AG10803 (cell line): ENCODE measurements at regions not wholly inside any gene's neighbourhood (a gene's known extent, or its start where the extent isn't known, plus 50 kb on each side); places are given as distances from the start of the nearest gene placed in this dataset.
"Not testable (repeated sequence)": the region's sequence is repeated elsewhere in the genome, so short reads cannot be mapped to it uniquely, and the experiment has no call there.

ENCODE experiments used
- DNase-seq: peaks from one replicate; pipeline ENCODE4 v3.0.0; 2010; ENCODE audit warnings: low read depth
- H3K4me3 ChIP-seq: 2 replicates; pipeline ENCODE4 v1.5.1; 2011; ENCODE audit warnings: mild to moderate bottlenecking, low read length, control low read depth
- TF ChIP-seq, protein P1 (sequence below): conservative IDR thresholded peaks from 2 replicates; pipeline ENCODE4 v1.5.1; 2011; ENCODE audit warnings: mild to moderate bottlenecking, low read length, control low read depth, inconsistent platforms

GRCh38 chr6:27651371-27651732 is 178.4 kb upstream of the ZNF184 start:
- H3K4me3 ChIP-seq, result no peak overlapping the region
- TF ChIP-seq, protein P1, sequence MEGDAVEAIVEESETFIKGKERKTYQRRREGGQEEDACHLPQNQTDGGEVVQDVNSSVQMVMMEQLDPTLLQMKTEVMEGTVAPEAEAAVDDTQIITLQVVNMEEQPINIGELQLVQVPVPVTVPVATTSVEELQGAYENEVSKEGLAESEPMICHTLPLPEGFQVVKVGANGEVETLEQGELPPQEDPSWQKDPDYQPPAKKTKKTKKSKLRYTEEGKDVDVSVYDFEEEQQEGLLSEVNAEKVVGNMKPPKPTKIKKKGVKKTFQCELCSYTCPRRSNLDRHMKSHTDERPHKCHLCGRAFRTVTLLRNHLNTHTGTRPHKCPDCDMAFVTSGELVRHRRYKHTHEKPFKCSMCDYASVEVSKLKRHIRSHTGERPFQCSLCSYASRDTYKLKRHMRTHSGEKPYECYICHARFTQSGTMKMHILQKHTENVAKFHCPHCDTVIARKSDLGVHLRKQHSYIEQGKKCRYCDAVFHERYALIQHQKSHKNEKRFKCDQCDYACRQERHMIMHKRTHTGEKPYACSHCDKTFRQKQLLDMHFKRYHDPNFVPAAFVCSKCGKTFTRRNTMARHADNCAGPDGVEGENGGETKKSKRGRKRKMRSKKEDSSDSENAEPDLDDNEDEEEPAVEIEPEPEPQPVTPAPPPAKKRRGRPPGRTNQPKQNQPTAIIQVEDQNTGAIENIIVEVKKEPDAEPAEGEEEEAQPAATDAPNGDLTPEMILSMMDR, result no peak
- no peak for DNase-seq

DNA sequence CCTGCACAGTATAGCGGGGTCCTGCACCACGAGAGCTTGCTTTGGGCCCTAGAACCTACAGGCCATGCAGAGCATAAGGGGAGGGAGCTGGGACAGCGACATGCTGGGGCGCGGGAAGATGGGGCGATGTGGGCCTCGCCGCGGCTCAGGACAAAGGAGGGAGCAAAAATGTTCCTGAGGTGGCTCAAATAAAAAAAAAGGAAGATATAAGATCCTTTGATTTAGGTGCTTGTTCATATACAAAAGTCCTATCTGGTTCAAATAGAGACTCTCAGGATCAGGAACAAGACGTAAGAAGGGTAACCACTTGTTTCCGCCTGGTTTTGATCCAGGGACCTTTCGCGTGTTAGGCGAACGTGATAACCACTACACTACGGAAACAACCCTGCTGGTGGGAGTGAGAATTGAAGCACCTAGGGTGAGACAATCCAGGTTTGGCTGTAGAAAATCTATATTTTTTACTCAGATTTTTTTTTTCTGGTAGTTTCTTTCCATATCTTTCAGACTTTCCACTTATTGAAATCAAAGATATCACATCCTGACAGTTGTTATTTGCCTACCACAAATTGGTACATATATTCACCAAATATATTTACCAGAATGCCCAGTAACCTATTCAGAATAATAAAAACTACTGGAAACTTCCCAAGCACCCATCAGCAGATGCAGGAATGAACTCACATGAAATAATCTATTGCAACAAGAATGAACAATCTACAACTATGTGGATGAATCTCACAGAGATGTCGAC is 177.9 kb upstream of the ZNF184 start:
- no peak for DNase-seq
- no peak overlapping the region for H3K4me3 ChIP-seq
- TF ChIP-seq, protein P1, result no peak

- TF ChIP-seq, protein P1, result no peak
- DNase-seq, result no peak
Observed at GRCh38 chr6:27644528-27644927, 171.6 kb upstream of the ZNF184 start.

DNA sequence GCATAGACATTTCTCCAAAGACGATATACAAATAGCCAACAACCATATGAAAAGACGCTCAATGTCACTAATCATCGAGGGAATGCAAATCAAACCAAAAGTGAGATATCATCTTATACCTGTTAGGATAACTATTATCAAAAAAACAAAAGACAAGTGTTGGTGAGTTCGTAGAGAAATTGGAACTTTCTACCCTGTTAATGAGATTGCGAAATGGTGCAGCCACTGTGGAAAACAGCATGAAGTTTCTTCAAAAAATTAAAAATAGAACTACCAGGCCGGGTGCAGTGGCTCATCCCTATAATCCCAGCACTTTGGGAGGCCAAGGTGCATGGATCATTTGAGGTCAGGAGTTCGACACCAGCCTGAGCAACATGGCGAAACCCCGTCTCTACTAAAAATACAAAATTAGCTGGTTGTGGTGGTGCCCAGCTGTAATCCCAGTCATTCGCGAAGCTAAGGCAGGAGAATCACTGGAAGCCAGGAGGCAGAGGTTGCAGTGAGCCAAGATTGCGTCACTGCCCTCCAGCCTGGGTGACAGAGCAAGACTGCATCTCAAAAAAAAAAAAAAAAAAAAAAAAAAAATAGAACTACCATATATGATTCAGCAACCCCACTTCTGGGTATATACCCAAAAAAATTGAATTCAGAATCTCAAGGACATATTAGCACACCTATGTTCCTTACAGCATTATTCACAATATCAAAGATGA is 170.0 kb upstream of the ZNF184 start:
- DNase-seq, result no peak
- H3K4me3 ChIP-seq, result no peak overlapping the region
- TF ChIP-seq, protein P1, result no peak

More at GRCh38 chr6:27644528-27644927, 171.6 kb upstream of the ZNF184 start:
- no peak overlapping the region for H3K4me3 ChIP-seq

- DNase-seq, H3K4me3 ChIP-seq: not testable (repeated sequence)
Observed at GRCh38 chr6:27635886-27636285, 163.0 kb upstream of the ZNF184 start.

DNA sequence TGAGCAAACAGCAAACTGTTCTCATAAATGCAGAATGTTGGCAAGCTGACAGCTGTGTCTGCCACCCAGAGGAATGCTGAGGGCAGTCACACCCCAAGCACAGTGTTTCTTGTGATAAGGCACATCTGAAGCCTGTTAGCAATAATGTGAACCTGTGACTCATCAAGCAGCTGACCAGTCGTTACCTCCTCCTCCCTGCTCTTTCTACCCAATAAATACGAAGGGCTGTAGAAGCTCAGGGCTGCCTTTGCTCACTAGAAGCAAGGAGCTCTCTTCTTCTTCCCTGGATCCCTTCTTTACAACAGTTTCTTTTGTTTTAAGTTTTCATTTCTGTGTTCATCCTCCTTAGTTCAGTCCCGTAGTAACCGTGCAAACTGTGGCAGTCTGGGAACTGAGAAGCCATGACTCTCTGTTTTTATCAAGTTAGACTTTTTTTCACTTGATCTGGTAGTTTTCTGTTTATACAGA is 160.3 kb upstream of the ZNF184 start:
- H3K4me3 ChIP-seq, DNase-seq: not testable (repeated sequence)

- TF ChIP-seq, protein P1, result no peak
- no peak overlapping the region for H3K4me3 ChIP-seq
Observed at GRCh38 chr6:27631609-27631916, 158.7 kb upstream of the ZNF184 start.

More at GRCh38 chr6:27631609-27631916, 158.7 kb upstream of the ZNF184 start:
- no peak for DNase-seq
